ENCODE measurements at regions not wholly inside any gene's neighbourhood (a gene's known extent, or its start where the extent isn't known, plus 50 kb on each side); places are given as distances from the start of the nearest gene placed in this dataset.

- WGBS (ENCODE audit: insufficient coverage): 42% methylated on average over 1 of the region's 1 CpG
- Mint-ChIP-seq H3K27ac (no peak overlapping the region), H3K9me3 (no peaks in the 10 kb centered on the region), H3K4me3 (no peak overlapping the region), H3K27me3 (ENCODE audit: low read depth in 2 of 2) (peaks cover 0 to 18% of the 10 kb centered on the region in 2 donors), H3K4me1 (peaks cover 11 to 21% of the 10 kb centered on the region in 2 donors), H3K36me3 (no peaks in the 10 kb centered on the region)
- DNase-seq (no peak), ATAC-seq (no peak)
- Histone ChIP-seq H3K27me3 (ENCODE audit: control insufficient read depth, insufficient read depth, low read length) (no peaks in the 10 kb centered on the region), H3K4me3 (ENCODE audit: low read length) (no peak overlapping the region), H3K4me1 (ENCODE audit: control insufficient read depth, insufficient read depth, low read length) (peaks cover 2% of the 10 kb centered on the region), H3K9me3 (ENCODE audit: control insufficient read depth, insufficient read depth, low read length) (no peaks in the 10 kb centered on the region), H3K27ac (ENCODE audit: low read length) (no peak overlapping the region), H3K36me3 (ENCODE audit: control insufficient read depth, insufficient read depth, low read length) (no peaks in the 10 kb centered on the region)
- TF ChIP-seq CTCF (IDR thresholded peaks at IDR 0.05): no peak
- intact Hi-C loops (cut with micrococcal nuclease): no loop called here
These were observed 185.7 kb downstream of the ESM1 start for GRCh38 chr5:54799645-54800044.

DNA sequence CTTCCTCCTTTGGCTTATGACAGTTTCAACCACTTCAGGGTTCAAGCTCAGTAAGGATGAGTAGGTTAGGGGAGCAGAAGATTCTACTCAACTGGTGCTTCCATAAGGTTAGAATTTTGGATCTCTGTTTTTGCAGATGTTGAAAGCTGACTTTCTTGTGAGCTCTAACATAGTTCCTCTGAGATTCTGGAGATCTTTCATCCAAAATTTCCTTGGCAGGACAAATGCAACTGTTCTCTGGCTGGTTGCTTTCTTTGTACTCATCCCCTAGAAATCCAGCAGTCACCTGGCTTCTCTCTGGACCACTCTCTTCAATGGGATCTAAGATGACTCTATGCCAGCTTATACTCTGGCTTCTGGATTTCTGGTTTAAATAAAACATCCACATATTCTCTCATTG, 189.6 kb downstream of the ESM1 start:
- Histone ChIP-seq H3K4me3 (ENCODE audit: low read length) (no peak overlapping the region), H3K4me1 (ENCODE audit: control insufficient read depth, insufficient read depth, low read length) (peaks cover 2% of the 10 kb centered on the region), H3K27ac (ENCODE audit: low read length) (no peak overlapping the region), H3K9me3 (ENCODE audit: control insufficient read depth, insufficient read depth, low read length) (no peaks in the 10 kb centered on the region), H3K27me3 (ENCODE audit: control insufficient read depth, insufficient read depth, low read length) (no peaks in the 10 kb centered on the region), H3K36me3 (ENCODE audit: control insufficient read depth, insufficient read depth, low read length) (no peaks in the 10 kb centered on the region)
- Mint-ChIP-seq H3K36me3 (no peaks in the 10 kb centered on the region), H3K9me3 (no peaks in the 10 kb centered on the region), H3K4me3 (no peak overlapping the region), H3K27ac (no peak overlapping the region), H3K27me3 (ENCODE audit: low read depth in 2 of 2) (peaks cover 0 to 18% of the 10 kb centered on the region in 2 donors), H3K4me1 (peaks cover 21 to 23% of the 10 kb centered on the region in 2 donors)
- DNase-seq (no peak), ATAC-seq (no peak)
- TF ChIP-seq CTCF (IDR thresholded peaks at IDR 0.05): no peak
- intact Hi-C loops (cut with micrococcal nuclease): no loop called here

DNA sequence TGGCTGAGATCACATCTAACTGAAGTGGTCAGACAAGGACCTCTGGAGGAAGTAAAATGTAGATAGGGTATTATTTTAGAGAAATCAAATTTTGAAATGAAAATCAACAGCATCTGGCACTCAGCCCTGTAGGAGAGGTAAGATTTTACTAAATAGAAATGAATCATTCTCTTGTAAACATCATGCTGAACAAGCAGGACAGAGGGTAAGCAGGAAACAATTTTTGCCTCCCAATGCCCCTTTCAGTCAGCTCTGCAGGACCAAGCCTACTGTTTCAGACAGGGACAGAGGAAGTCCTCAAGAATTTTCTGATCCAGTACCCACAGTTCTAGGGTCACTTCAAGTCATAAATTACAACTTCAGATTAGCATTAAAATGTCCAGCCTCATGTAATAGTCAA, 190.1 kb downstream of the ESM1 start:
- Histone ChIP-seq H3K27ac (ENCODE audit: low read length) (no peak overlapping the region), H3K27me3 (ENCODE audit: control insufficient read depth, insufficient read depth, low read length) (no peaks in the 10 kb centered on the region), H3K4me3 (ENCODE audit: low read length) (no peak overlapping the region), H3K36me3 (ENCODE audit: control insufficient read depth, insufficient read depth, low read length) (no peaks in the 10 kb centered on the region), H3K9me3 (ENCODE audit: control insufficient read depth, insufficient read depth, low read length) (no peaks in the 10 kb centered on the region), H3K4me1 (ENCODE audit: control insufficient read depth, insufficient read depth, low read length) (peaks cover 2% of the 10 kb centered on the region)
- Mint-ChIP-seq H3K27me3 (ENCODE audit: low read depth in 2 of 2) (peaks cover 0 to 18% of the 10 kb centered on the region in 2 donors), H3K9me3 (no peaks in the 10 kb centered on the region), H3K27ac (no peak overlapping the region), H3K36me3 (no peaks in the 10 kb centered on the region), H3K4me1 (peaks cover 21 to 23% of the 10 kb centered on the region in 2 donors), H3K4me3 (no peak overlapping the region)
- no peak for TF ChIP-seq CTCF (IDR thresholded peaks at IDR 0.05)
- ATAC-seq: no peak
- intact Hi-C loops (cut with micrococcal nuclease): no loop called here
- DNase-seq: no peak

DNA sequence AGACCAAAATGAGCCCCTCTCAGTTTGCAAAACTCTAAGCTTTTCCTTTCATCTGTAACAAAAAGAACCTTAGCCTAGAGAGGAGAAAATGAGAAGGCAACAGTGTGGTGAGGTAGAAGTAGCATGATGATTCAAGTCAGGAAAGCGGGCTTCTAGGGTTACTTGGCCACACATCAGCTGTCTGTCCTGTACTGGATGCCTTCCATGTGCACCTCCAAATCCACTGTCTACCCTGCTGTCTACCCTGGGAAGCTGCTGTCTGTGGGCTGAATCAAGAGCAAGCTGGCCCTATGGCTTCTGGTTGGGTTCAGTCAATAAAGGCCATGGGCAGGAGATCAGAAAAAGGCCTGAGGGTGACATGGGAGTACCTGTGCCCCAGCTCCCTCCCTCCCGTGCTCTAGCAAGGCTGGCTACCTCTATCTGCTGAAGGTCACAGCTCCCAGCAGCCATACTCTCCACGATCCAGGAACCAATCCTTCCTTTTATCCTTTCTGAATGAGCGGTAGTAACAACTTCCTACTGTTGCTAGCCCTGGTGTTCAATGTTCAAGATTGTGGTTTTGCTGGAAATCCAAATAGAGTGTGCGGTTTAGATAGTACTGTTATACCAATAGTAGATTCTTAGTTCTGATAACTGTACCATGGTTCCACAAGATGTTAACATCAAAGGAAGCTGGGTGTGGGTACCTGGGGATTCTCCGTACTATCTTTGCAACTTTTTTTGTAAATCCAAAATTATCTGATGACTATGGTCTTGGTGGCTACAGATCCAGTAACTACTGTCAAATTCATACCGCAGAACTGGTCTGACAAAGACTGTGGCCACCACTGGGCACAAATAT, 191.0 kb downstream of the ESM1 start:
- Mint-ChIP-seq H3K4me1 (peaks cover 19 to 21% of the 10 kb centered on the region in 2 donors), H3K27ac (no peak overlapping the region), H3K36me3 (no peaks in the 10 kb centered on the region), H3K9me3 (no peaks in the 10 kb centered on the region), H3K27me3 (ENCODE audit: low read depth in 2 of 2) (peaks cover 0 to 18% of the 10 kb centered on the region in 2 donors), H3K4me3 (no peak overlapping the region)
- peaks cover 2% of the 10 kb centered on the region for H3K4me1 ChIP-seq (ENCODE audit: control insufficient read depth, insufficient read depth, low read length)
- no peak overlapping the region for H3K4me3 ChIP-seq (ENCODE audit: low read length)
- DNase-seq: no peak
- no peaks in the 10 kb centered on the region for H3K27me3 ChIP-seq (ENCODE audit: control insufficient read depth, insufficient read depth, low read length)
- H3K36me3 ChIP-seq (ENCODE audit: control insufficient read depth, insufficient read depth, low read length): no peaks in the 10 kb centered on the region
- no peak overlapping the region for H3K27ac ChIP-seq (ENCODE audit: low read length)
- TF ChIP-seq CTCF (IDR thresholded peaks at IDR 0.05): no peak
- 80% methylated on average over 5 of the region's 7 CpGs for WGBS (ENCODE audit: insufficient coverage)
- intact Hi-C loops (cut with micrococcal nuclease): no loop called here
- ATAC-seq: no peak
- no peaks in the 10 kb centered on the region for H3K9me3 ChIP-seq (ENCODE audit: control insufficient read depth, insufficient read depth, low read length)
